ENCODE measurements at regions not wholly inside any gene's neighbourhood (a gene's known extent, or its start where the extent isn't known, plus 50 kb on each side); places are given as distances from the start of the nearest gene placed in this dataset.

GRCh38 chr10:128549101-128549608 lies 422.9 kb upstream of the MKI67 start:
- Histone ChIP-seq H4K20me1 (ENCODE audit: control insufficient read depth, insufficient read depth, low read depth, low read length) (no peaks in the 10 kb centered on the region), H3F3A (ENCODE audit: control insufficient read depth, insufficient read depth) (no peaks in the 10 kb centered on the region), H3K9me2 (replicated peaks; ENCODE audit: control insufficient read depth, low read length) (no peaks in the 10 kb centered on the region), H3K36me3 (ENCODE audit: control insufficient read depth, low read length) (no peaks in the 10 kb centered on the region), H3K4me2 (ENCODE audit: low read length) (no peak overlapping the region), H3K4me3 (ENCODE audit: low read length) (no peak overlapping the region), H3K79me2 (ENCODE audit: control insufficient read depth, low read length) (no peaks in the 10 kb centered on the region), H3K27ac (ENCODE audit: low read depth, low read length) (no peak overlapping the region), H3K9me3 (ENCODE audit: control insufficient read depth, insufficient read depth, low read length) (no peaks in the 10 kb centered on the region), H3K27me3 (ENCODE audit: control insufficient read depth, low read length) (no peaks in the 10 kb centered on the region), H3K4me1 (ENCODE audit: control insufficient read depth, low read length) (no peaks in the 10 kb centered on the region)
- TF ChIP-seq CTCF (IDR thresholded peaks at IDR 0.05; ENCODE audit: low read depth, low read length, poor library complexity, severe bottlenecking) (no peak), EZH2phosphoT487 (IDR thresholded peaks at IDR 0.05; ENCODE audit: borderline replicate concordance, low read length) (no peak)

- Histone ChIP-seq H3K9me2 (replicated peaks; ENCODE audit: control insufficient read depth, low read length) (no peaks in the 10 kb centered on the region), H3K27ac (ENCODE audit: low read depth, low read length) (no peak overlapping the region), H4K20me1 (ENCODE audit: control insufficient read depth, insufficient read depth, low read depth, low read length) (no peaks in the 10 kb centered on the region), H3K27me3 (ENCODE audit: control insufficient read depth, low read length) (no peaks in the 10 kb centered on the region), H3K4me3 (ENCODE audit: low read length) (no peak overlapping the region), H3K79me2 (ENCODE audit: control insufficient read depth, low read length) (no peaks in the 10 kb centered on the region), H3K4me1 (ENCODE audit: control insufficient read depth, low read length) (no peaks in the 10 kb centered on the region), H3K4me2 (ENCODE audit: low read length) (no peak overlapping the region), H3K36me3 (ENCODE audit: control insufficient read depth, low read length) (no peaks in the 10 kb centered on the region), H3F3A (ENCODE audit: control insufficient read depth, insufficient read depth) (no peaks in the 10 kb centered on the region), H3K9me3 (ENCODE audit: control insufficient read depth, insufficient read depth, low read length) (no peaks in the 10 kb centered on the region)
- TF ChIP-seq CTCF (IDR thresholded peaks at IDR 0.05; ENCODE audit: low read depth, low read length, poor library complexity, severe bottlenecking) = no peak
- TF ChIP-seq EZH2phosphoT487 (IDR thresholded peaks at IDR 0.05; ENCODE audit: borderline replicate concordance, low read length) = no peak
Observed at GRCh38 chr10:128550045-128550444, 423.8 kb upstream of the MKI67 start.

- H3F3A ChIP-seq (ENCODE audit: control insufficient read depth, insufficient read depth) = no peaks in the 10 kb centered on the region
- H3K27me3 ChIP-seq (ENCODE audit: control insufficient read depth, low read length) = no peaks in the 10 kb centered on the region
- no peak for TF ChIP-seq EZH2phosphoT487 (IDR thresholded peaks at IDR 0.05; ENCODE audit: borderline replicate concordance, low read length)
- TF ChIP-seq CTCF (IDR thresholded peaks at IDR 0.05; ENCODE audit: low read depth, low read length, poor library complexity, severe bottlenecking) = no peak
- no peaks in the 10 kb centered on the region for H3K4me1 ChIP-seq (ENCODE audit: control insufficient read depth, low read length)
- H3K36me3 ChIP-seq (ENCODE audit: control insufficient read depth, low read length) = no peaks in the 10 kb centered on the region
- H3K9me3 ChIP-seq (ENCODE audit: control insufficient read depth, insufficient read depth, low read length) = no peaks in the 10 kb centered on the region
- H3K79me2 ChIP-seq (ENCODE audit: control insufficient read depth, low read length) = no peaks in the 10 kb centered on the region
- no peak overlapping the region for H3K27ac ChIP-seq (ENCODE audit: low read depth, low read length)
- H4K20me1 ChIP-seq (ENCODE audit: control insufficient read depth, insufficient read depth, low read depth, low read length) = no peaks in the 10 kb centered on the region
- no peak overlapping the region for H3K4me3 ChIP-seq (ENCODE audit: low read length)
- no peaks in the 10 kb centered on the region for H3K9me2 ChIP-seq (replicated peaks; ENCODE audit: control insufficient read depth, low read length)
- no peak overlapping the region for H3K4me2 ChIP-seq (ENCODE audit: low read length)
Observed at GRCh38 chr10:128551475-128551874, 425.3 kb upstream of the MKI67 start.

Measured in DOHH2 (cell line).